ENCODE measurements at regions not wholly inside any gene's neighbourhood (a gene's known extent, or its start where the extent isn't known, plus 50 kb on each side); places are given as distances from the start of the nearest gene placed in this dataset.

DNA sequence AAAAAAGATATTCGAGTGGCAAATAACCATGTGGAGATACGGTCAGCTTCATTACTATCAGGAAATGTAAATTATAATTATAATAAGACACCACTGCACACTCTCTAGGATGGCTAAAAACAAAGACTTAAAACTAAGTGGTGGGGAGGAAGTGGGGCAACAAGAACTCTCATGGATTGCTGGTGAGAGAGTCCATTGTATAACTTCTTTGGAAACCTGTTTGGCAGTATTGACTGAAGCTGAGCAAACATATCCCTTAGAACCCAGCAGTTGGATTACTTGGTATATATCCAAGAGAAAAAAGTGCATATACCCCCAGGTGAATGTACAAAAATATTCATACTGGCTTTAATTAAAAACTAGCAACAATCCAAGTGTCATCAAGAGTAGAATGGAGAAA, 133.7 kb upstream of the CTBP2 start:
- Histone ChIP-seq H3K27me3 (replicated peaks; ENCODE audit: control insufficient read depth, insufficient read depth, low read length) (no peaks in the 10 kb centered on the region), H3K36me3 (ENCODE audit: control insufficient read depth, insufficient read depth, low read length) (no peaks in the 10 kb centered on the region), H3K4me3 (replicated peaks; ENCODE audit: low read depth, low read length) (no peak overlapping the region)
- TF ChIP-seq, protein P1, sequence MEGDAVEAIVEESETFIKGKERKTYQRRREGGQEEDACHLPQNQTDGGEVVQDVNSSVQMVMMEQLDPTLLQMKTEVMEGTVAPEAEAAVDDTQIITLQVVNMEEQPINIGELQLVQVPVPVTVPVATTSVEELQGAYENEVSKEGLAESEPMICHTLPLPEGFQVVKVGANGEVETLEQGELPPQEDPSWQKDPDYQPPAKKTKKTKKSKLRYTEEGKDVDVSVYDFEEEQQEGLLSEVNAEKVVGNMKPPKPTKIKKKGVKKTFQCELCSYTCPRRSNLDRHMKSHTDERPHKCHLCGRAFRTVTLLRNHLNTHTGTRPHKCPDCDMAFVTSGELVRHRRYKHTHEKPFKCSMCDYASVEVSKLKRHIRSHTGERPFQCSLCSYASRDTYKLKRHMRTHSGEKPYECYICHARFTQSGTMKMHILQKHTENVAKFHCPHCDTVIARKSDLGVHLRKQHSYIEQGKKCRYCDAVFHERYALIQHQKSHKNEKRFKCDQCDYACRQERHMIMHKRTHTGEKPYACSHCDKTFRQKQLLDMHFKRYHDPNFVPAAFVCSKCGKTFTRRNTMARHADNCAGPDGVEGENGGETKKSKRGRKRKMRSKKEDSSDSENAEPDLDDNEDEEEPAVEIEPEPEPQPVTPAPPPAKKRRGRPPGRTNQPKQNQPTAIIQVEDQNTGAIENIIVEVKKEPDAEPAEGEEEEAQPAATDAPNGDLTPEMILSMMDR (IDR thresholded peaks at IDR 0.05; ENCODE audit: insufficient read depth, low read length, poor library complexity, severe bottlenecking), result no peak
- DNase-seq (ENCODE audit: extremely low read depth, insufficient read length), result no peak

DNA sequence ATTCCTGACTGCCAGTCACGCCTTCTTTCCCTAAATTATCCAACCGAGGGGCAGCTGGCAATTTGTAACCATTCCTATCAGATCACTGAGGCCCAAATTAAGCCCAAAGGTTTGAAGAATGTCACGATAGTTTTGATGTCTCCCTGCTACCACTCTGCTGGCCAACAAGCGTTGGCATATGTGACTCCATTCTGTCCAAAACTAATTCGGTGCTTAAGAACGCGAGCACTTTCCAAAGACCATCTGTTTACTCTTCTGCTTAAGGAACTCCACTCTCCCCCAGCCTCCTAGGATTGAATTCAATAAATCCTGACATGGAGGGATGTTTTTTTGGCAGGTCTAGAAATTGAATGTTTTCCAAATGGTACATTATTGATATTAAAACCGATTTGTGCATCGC, 131.5 kb upstream of the CTBP2 start:
- Histone ChIP-seq H3K4me3 (replicated peaks; ENCODE audit: low read depth, low read length) (no peak overlapping the region), H3K27me3 (replicated peaks; ENCODE audit: control insufficient read depth, insufficient read depth, low read length) (no peaks in the 10 kb centered on the region), H3K36me3 (ENCODE audit: control insufficient read depth, insufficient read depth, low read length) (no peaks in the 10 kb centered on the region)
- TF ChIP-seq, protein P1 (IDR thresholded peaks at IDR 0.05; ENCODE audit: insufficient read depth, low read length, poor library complexity, severe bottlenecking), result no peak
- no peak for DNase-seq (ENCODE audit: extremely low read depth, insufficient read length)

DNA sequence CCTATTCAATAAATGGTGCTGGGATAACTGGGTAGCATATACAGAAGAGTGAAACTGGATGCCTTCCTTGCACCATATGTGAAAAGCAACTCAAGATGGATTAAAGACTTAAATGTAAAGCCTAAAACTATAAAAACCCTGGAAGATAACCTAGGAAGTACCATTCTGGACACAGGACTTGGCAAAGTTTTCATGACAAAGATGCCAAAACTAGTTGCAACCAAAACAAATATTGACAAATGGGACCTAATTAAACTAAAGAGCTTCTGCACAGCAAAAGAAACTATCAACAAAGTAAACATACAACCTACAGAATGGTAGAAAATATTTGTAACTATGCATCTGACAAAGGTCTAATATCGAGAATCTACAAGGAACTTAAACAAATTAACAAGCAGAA, 129.1 kb upstream of the CTBP2 start:
- Histone ChIP-seq H3K27me3 (replicated peaks; ENCODE audit: control insufficient read depth, insufficient read depth, low read length) (no peaks in the 10 kb centered on the region), H3K36me3 (ENCODE audit: control insufficient read depth, insufficient read depth, low read length) (no peaks in the 10 kb centered on the region), H3K4me3 (replicated peaks; ENCODE audit: low read depth, low read length) (no peak overlapping the region)
- TF ChIP-seq, protein P1 (IDR thresholded peaks at IDR 0.05; ENCODE audit: insufficient read depth, low read length, poor library complexity, severe bottlenecking), result no peak
- no peak for DNase-seq (ENCODE audit: extremely low read depth, insufficient read length)

DNA sequence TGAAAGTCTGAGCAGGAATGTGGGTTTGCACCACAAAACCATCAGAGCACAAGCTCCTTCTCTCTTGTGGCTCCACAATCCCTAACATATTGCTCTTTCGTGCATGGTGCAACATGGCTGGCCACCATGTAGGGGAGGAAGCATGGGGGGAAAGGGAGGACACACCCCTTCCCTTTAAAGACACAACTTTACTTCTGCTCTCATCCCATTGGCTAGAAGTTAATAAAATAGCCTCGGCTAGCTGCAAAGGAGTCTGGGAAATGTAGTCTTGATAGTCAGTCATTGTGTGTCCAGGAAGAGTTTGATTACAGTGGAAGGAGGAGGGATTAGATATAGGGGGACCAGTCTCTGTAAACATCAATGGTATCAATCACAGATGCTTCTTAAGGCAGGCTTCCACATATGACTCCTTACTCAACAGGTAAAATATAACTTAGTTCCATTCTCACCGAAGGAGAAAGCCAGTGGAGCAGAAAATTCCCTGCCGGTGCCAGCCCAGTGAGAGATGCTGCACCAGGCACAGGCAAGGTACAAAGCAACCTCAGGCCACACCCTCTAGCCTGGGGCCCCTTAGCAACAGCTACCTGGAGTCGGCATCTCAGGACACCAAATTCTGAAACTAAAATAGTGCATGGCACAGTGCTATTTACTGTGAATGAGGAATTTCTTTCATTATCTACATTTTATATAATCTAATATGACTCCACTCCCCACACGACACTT, 124.7 kb upstream of the CTBP2 start:
- TF ChIP-seq, protein P1 (IDR thresholded peaks at IDR 0.05; ENCODE audit: insufficient read depth, low read length, poor library complexity, severe bottlenecking), result no peak
- no peaks in the 10 kb centered on the region; the same call in 1 of the 2 replicates for H3K27me3 ChIP-seq (replicated peaks; ENCODE audit: control insufficient read depth, insufficient read depth, low read length)
- DNase-seq (ENCODE audit: extremely low read depth, insufficient read length), result no peak
- no peak overlapping the region for H3K4me3 ChIP-seq (replicated peaks; ENCODE audit: low read depth, low read length)
- no peaks in the 10 kb centered on the region for H3K36me3 ChIP-seq (ENCODE audit: control insufficient read depth, insufficient read depth, low read length)

DNA sequence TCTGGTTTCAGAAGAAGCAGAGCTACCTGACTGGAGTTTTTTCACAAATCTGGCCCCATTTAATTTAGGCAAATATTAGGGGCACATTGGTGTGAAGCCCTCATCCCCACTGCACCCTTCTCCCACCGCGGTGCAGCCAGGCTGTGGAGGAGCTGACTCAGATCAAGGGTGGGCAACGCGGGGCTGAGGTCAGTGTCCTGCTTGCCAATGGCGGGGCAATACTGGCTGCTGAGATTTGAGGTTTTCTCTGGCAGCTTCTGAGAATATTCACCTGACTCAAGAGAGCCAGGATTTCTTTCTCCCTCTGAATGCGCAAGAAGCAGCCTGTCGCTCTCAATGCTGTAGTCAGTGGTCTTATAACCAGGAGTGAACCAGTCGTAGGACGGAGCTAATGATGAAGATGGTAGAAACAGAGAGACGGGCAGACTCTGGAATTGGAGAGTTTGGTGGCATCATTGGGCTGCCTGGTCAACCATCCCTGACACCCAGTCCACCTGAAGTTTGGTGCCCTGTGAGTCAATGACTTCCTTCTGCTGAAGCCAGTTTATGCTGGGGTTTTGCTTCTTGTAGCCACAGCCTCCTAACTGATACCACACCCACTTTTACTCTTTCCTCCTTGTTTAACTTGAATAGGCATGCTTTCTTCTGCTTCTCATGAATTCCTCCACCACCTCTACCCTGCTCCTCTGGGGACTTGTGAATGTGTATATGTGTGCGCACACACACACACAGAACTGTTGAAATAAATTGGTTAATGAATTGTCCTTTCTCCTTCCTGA, 123.7 kb upstream of the CTBP2 start:
- DNase-seq (ENCODE audit: extremely low read depth, insufficient read length), result no peak
- Histone ChIP-seq H3K4me3 (replicated peaks; ENCODE audit: low read depth, low read length) (no peak overlapping the region), H3K36me3 (ENCODE audit: control insufficient read depth, insufficient read depth, low read length) (no peaks in the 10 kb centered on the region), H3K27me3 (replicated peaks; ENCODE audit: control insufficient read depth, insufficient read depth, low read length) (no peaks in the 10 kb centered on the region; the same call in 1 of the 2 replicates)
- TF ChIP-seq, protein P1 (IDR thresholded peaks at IDR 0.05; ENCODE audit: insufficient read depth, low read length, poor library complexity, severe bottlenecking), result no peak
